ENCODE measurements at regions not wholly inside any gene's neighbourhood (a gene's known extent, or its start where the extent isn't known, plus 50 kb on each side); places are given as distances from the start of the nearest gene placed in this dataset.

DNA sequence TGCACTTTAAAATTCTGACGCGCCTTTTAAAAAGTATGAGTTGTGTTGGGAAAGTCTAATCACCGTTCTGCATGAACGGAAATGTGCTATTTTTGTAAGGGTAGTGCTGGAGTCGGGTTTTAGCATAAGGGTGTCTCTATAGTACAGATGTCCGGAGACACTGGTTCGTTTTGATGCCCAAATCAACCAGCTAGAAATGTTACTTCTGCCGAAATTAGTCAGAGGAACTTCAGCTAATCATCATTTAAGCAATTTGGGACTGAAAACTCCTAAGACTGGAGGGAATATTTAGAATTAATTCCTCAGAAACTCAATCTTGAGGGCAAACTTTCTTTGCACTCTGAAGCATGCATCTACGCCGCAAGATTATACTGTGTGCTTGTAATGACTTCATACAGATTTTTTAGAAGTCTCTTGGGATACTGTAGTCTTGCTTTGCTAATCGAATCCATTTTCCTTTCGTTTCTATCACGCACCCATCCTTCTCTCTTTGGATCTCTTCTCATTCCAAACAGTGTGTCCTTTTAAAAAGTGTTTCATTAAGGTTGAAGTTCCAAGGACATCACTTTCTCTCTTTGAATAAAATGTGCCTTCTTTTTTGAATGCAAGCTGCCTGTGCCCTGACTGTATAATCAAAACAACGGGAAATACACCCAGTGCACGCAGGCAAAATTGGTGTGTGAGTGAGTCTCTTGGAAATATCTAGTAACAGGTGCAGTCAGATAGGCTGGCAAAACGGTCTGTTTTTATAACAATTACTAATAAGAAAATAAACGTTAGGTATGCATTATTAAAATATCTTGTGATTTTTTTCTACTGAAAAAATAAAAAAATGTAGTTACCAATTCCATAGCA, 270.9 kb upstream of the TCF4 start:
- Mint-ChIP-seq H3K36me3 (no peaks in the 10 kb centered on the region), H3K9me3 (peaks cover 8% of the 10 kb centered on the region)

DNA sequence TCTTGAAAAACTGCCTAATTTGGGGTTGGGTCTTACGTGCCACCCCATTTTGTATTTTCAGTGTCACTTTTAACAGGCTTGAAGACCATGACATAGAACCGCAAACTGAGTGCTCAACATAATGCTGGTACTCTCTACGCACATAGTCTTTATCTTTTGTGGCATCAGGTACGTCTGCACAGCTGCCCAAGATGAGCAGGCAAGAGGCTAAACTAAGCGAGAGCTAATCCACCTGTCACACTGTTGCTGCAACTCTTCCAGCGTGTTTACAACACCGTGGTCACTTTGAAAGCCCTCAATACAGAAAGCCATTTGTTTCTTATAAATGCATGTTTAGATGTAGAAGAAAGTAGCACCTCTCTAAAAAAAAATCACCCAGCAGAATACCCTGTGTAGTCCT, 270.0 kb upstream of the TCF4 start:
- H3K4me1 Mint-ChIP-seq, result peaks cover 66% of the 10 kb centered on the region
- peak overlapping the region; percentile 95 for H3K27ac Mint-ChIP-seq
- H3K36me3 Mint-ChIP-seq, result no peaks in the 10 kb centered on the region

More for the DNA sequence above, 270.9 kb upstream of the TCF4 start:
- TF ChIP-seq, protein P1, sequence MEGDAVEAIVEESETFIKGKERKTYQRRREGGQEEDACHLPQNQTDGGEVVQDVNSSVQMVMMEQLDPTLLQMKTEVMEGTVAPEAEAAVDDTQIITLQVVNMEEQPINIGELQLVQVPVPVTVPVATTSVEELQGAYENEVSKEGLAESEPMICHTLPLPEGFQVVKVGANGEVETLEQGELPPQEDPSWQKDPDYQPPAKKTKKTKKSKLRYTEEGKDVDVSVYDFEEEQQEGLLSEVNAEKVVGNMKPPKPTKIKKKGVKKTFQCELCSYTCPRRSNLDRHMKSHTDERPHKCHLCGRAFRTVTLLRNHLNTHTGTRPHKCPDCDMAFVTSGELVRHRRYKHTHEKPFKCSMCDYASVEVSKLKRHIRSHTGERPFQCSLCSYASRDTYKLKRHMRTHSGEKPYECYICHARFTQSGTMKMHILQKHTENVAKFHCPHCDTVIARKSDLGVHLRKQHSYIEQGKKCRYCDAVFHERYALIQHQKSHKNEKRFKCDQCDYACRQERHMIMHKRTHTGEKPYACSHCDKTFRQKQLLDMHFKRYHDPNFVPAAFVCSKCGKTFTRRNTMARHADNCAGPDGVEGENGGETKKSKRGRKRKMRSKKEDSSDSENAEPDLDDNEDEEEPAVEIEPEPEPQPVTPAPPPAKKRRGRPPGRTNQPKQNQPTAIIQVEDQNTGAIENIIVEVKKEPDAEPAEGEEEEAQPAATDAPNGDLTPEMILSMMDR (IDR thresholded peaks at IDR 0.05; ENCODE audit: unreplicated experiment), result no peak
- DNase-seq (ENCODE audit: low spot score in 2 of 2, unreplicated experiment in 2 of 2), result no peak
- H3K4me3 Mint-ChIP-seq, result no peak overlapping the region
- peaks cover 74% of the 10 kb centered on the region for H3K4me1 Mint-ChIP-seq
- H3K27ac Mint-ChIP-seq, result no peak overlapping the region
- H3K27me3 Mint-ChIP-seq (ENCODE audit: low read depth), result no peaks in the 10 kb centered on the region

DNA sequence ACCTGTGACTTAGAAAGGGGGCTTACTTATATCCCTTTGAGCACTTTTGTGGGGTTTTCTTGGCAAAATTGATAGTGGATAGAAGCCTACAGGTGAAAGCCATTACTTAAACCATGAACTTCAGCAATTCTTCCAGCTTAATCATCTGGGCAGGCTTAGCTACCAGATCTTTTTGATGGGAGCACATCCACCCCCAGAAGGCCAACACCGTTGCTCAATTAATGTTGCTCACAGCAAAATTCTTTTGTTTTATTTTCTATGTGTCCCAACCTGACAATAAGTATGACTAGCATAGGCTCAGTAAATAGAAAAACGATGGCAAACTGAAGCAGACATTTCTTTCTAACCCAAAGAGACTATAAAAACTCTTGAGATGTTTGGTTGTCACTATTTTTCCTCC, 269.4 kb upstream of the TCF4 start:
- Mint-ChIP-seq H3K27ac (peak overlapping the region; percentile 95), H3K27me3 (ENCODE audit: low read depth) (no peaks in the 10 kb centered on the region), H3K9me3 (peaks cover 8% of the 10 kb centered on the region), H3K4me1 (peaks cover 61% of the 10 kb centered on the region), H3K4me3 (no peak overlapping the region), H3K36me3 (no peaks in the 10 kb centered on the region)
- DNase-seq (ENCODE audit: low spot score in 2 of 2, unreplicated experiment in 2 of 2), result no peak
- TF ChIP-seq, protein P1 (IDR thresholded peaks at IDR 0.05; ENCODE audit: unreplicated experiment), result no peak

More for the DNA sequence above, 270.0 kb upstream of the TCF4 start:
- TF ChIP-seq, protein P1 (IDR thresholded peaks at IDR 0.05; ENCODE audit: unreplicated experiment), result no peak
- Mint-ChIP-seq H3K4me3 (no peak overlapping the region), H3K27me3 (ENCODE audit: low read depth) (no peaks in the 10 kb centered on the region), H3K9me3 (peaks cover 8% of the 10 kb centered on the region)
- DNase-seq (ENCODE audit: low spot score in 2 of 2, unreplicated experiment in 2 of 2), result no peak

DNA sequence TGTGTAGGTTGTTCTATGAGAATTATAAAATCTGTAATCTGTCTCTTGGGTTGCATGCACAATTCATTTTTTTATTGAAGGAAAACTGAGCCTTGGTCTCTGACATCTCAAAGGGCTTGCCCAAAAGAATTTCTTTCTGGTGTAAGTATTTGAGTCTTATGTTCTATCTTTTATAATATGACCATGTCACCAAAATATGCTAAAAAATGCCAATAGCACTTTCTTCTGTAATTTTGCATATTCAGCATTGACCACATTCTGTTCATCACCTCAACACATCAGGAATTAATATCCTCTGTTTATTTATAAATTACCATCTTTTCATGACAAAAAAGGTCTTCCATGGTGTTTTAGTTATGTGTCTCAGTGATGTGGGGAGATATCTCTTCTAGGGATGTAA, 268.7 kb upstream of the TCF4 start:
- DNase-seq (ENCODE audit: low spot score in 2 of 2, unreplicated experiment in 2 of 2), result no peak
- Mint-ChIP-seq H3K27ac (peak overlapping the region; percentile 95), H3K9me3 (peaks cover 8% of the 10 kb centered on the region), H3K4me3 (no peak overlapping the region), H3K36me3 (no peaks in the 10 kb centered on the region), H3K4me1 (peaks cover 57% of the 10 kb centered on the region), H3K27me3 (ENCODE audit: low read depth) (no peaks in the 10 kb centered on the region)
- TF ChIP-seq, protein P1 (IDR thresholded peaks at IDR 0.05; ENCODE audit: unreplicated experiment), result no peak

DNA sequence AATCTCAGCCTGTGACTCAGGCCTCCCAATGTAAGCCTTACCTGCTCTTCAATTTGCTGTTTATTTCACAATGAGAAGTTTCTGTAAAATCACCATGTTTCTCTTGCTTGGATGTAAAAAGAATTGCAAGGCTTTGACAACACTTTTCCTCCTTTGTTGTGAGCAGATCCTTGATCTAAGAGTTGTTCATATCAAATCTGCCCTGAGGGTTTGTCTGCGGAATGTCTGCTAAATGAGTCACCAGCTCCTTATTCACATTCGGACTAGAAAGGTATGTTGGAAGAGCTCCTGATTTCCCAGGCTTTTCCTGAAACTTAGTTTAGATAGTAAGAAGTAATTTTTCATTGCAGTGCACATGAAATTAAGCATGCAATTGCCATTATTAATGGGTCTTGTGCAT, 268.2 kb upstream of the TCF4 start:
- peak overlapping the region; percentile 95 for H3K27ac Mint-ChIP-seq
- H3K4me3 Mint-ChIP-seq, result no peak overlapping the region
- TF ChIP-seq, protein P1 (IDR thresholded peaks at IDR 0.05; ENCODE audit: unreplicated experiment), result no peak
- H3K4me1 Mint-ChIP-seq, result peaks cover 55% of the 10 kb centered on the region
- DNase-seq (ENCODE audit: low spot score in 2 of 2, unreplicated experiment in 2 of 2), result peak in 1 of 2 experiments; percentile 50
- no peaks in the 10 kb centered on the region for H3K27me3 Mint-ChIP-seq (ENCODE audit: low read depth)
- H3K36me3 Mint-ChIP-seq, result no peaks in the 10 kb centered on the region
- peaks cover 8% of the 10 kb centered on the region for H3K9me3 Mint-ChIP-seq
